ENCODE measurements at regions not wholly inside any gene's neighbourhood (a gene's known extent, or its start where the extent isn't known, plus 50 kb on each side); places are given as distances from the start of the nearest gene placed in this dataset.

GRCh38 chr13:56718791-56719190, 421.9 kb upstream of the PRR20A start:
- Histone ChIP-seq H3K36me3 (ENCODE audit: control insufficient read depth in 1 of 2, insufficient read depth in 2 of 2, low read length in 2 of 2) (no peaks in the 10 kb centered on the region), H4K91ac (ENCODE audit: low read depth, low read length) (no peak overlapping the region), H2BK12ac (ENCODE audit: low read length) (no peak overlapping the region), H2AK5ac (ENCODE audit: low read length) (no peak overlapping the region), H2AFZ (ENCODE audit: insufficient read depth, low read length, poor library complexity) (no peak overlapping the region), H4K8ac (ENCODE audit: low read depth, low read length) (no peak overlapping the region), H3K4me2 (ENCODE audit: low read length) (no peak overlapping the region), H3K23ac (ENCODE audit: low read length) (no peak overlapping the region), H4K12ac (ENCODE audit: low read depth, low read length) (no peak overlapping the region), H3K18ac (ENCODE audit: low read length) (no peak overlapping the region), H3K27me3 (ENCODE audit: insufficient read depth, low read length) (no peaks in the 10 kb centered on the region), H3K79me2 (ENCODE audit: control insufficient read depth, insufficient read depth, low read length, poor library complexity) (no peaks in the 10 kb centered on the region), H3K4me1 (ENCODE audit: control insufficient read depth in 1 of 2, insufficient read depth in 2 of 2, low read length in 2 of 2) (no peaks in the 10 kb centered on the region), H3K9me3 (ENCODE audit: insufficient read depth, low read depth, low read length) (no peaks in the 10 kb centered on the region), H3K79me1 (ENCODE audit: low read length) (no peaks in the 10 kb centered on the region), H3K14ac (ENCODE audit: low read length) (no peak overlapping the region), H3K4me3 (ENCODE audit: low read depth, low read length) (no peak overlapping the region), H3K4ac (ENCODE audit: low read depth, low read length) (no peak overlapping the region), H3K9ac (ENCODE audit: low read length) (no peak overlapping the region), H2BK120ac (ENCODE audit: insufficient read depth, low read length, poor library complexity) (no peak overlapping the region), H2BK5ac (ENCODE audit: low read depth, low read length, poor library complexity) (no peak overlapping the region), H3K27ac (ENCODE audit: low read depth, low read length) (no peak overlapping the region)
- WGBS (ENCODE audit: extremely low coverage, insufficient coverage, insufficient read length) = no CpG with 5 or more reads among the region's 1 CpG
- DNase-seq = peak in 1 of 2 donors; percentile 7

- no peak overlapping the region for H4K12ac ChIP-seq (ENCODE audit: low read depth, low read length)
- H4K91ac ChIP-seq (ENCODE audit: low read depth, low read length) = no peak overlapping the region
- H2BK120ac ChIP-seq (ENCODE audit: insufficient read depth, low read length, poor library complexity) = no peak overlapping the region
- no peak overlapping the region for H3K9ac ChIP-seq (ENCODE audit: low read length)
- H3K14ac ChIP-seq (ENCODE audit: low read length) = no peak overlapping the region
- H2AFZ ChIP-seq (ENCODE audit: insufficient read depth, low read length, poor library complexity) = no peak overlapping the region
- no CpG with 5 or more reads among the region's 1 CpG for WGBS (ENCODE audit: extremely low coverage, insufficient coverage, insufficient read length)
- no peak overlapping the region for H2BK12ac ChIP-seq (ENCODE audit: low read length)
- no peaks in the 10 kb centered on the region for H3K36me3 ChIP-seq (ENCODE audit: control insufficient read depth in 1 of 2, insufficient read depth in 2 of 2, low read length in 2 of 2)
- no peak overlapping the region for H3K27ac ChIP-seq (ENCODE audit: low read depth, low read length)
- no peaks in the 10 kb centered on the region for H3K9me3 ChIP-seq (ENCODE audit: insufficient read depth, low read depth, low read length)
- no peaks in the 10 kb centered on the region for H3K4me1 ChIP-seq (ENCODE audit: control insufficient read depth in 1 of 2, insufficient read depth in 2 of 2, low read length in 2 of 2)
- no peak overlapping the region for H3K18ac ChIP-seq (ENCODE audit: low read length)
- no peak overlapping the region for H3K4me2 ChIP-seq (ENCODE audit: low read length)
- no peaks in the 10 kb centered on the region for H3K79me2 ChIP-seq (ENCODE audit: control insufficient read depth, insufficient read depth, low read length, poor library complexity)
- peak; percentile 21 to 59 for DNase-seq
- no peak overlapping the region for H4K8ac ChIP-seq (ENCODE audit: low read depth, low read length)
- H3K4ac ChIP-seq (ENCODE audit: low read depth, low read length) = no peak overlapping the region
- no peak overlapping the region for H3K4me3 ChIP-seq (ENCODE audit: low read depth, low read length)
- H2AK5ac ChIP-seq (ENCODE audit: low read length) = no peak overlapping the region
- H3K27me3 ChIP-seq (ENCODE audit: insufficient read depth, low read length) = no peaks in the 10 kb centered on the region
- H2BK5ac ChIP-seq (ENCODE audit: low read depth, low read length, poor library complexity) = no peak overlapping the region
- H3K23ac ChIP-seq (ENCODE audit: low read length) = no peak overlapping the region
- no peaks in the 10 kb centered on the region for H3K79me1 ChIP-seq (ENCODE audit: low read length)
Observed at GRCh38 chr13:56720841-56721240, 419.9 kb upstream of the PRR20A start.

- Histone ChIP-seq H3K9ac (ENCODE audit: low read length) (no peak overlapping the region), H3K4me1 (ENCODE audit: control insufficient read depth in 1 of 2, insufficient read depth in 2 of 2, low read length in 2 of 2) (no peaks in the 10 kb centered on the region), H4K8ac (ENCODE audit: low read depth, low read length) (no peak overlapping the region), H3K14ac (ENCODE audit: low read length) (no peak overlapping the region), H3K36me3 (ENCODE audit: control insufficient read depth in 1 of 2, insufficient read depth in 2 of 2, low read length in 2 of 2) (no peaks in the 10 kb centered on the region), H3K4me2 (ENCODE audit: low read length) (no peak overlapping the region), H3K18ac (ENCODE audit: low read length) (no peak overlapping the region), H3K79me2 (ENCODE audit: control insufficient read depth, insufficient read depth, low read length, poor library complexity) (no peaks in the 10 kb centered on the region), H2BK12ac (ENCODE audit: low read length) (no peak overlapping the region), H3K4me3 (ENCODE audit: low read depth, low read length) (no peak overlapping the region), H2AK5ac (ENCODE audit: low read length) (no peak overlapping the region), H2AFZ (ENCODE audit: insufficient read depth, low read length, poor library complexity) (no peak overlapping the region), H2BK120ac (ENCODE audit: insufficient read depth, low read length, poor library complexity) (no peak overlapping the region), H4K12ac (ENCODE audit: low read depth, low read length) (no peak overlapping the region), H3K27ac (ENCODE audit: low read depth, low read length) (no peak overlapping the region), H3K4ac (ENCODE audit: low read depth, low read length) (no peak overlapping the region), H3K23ac (ENCODE audit: low read length) (no peak overlapping the region), H3K27me3 (ENCODE audit: insufficient read depth, low read length) (no peaks in the 10 kb centered on the region), H3K79me1 (ENCODE audit: low read length) (no peaks in the 10 kb centered on the region), H4K91ac (ENCODE audit: low read depth, low read length) (no peak overlapping the region), H3K9me3 (ENCODE audit: insufficient read depth, low read depth, low read length) (no peaks in the 10 kb centered on the region), H2BK5ac (ENCODE audit: low read depth, low read length, poor library complexity) (no peak overlapping the region)
- WGBS (ENCODE audit: extremely low coverage, insufficient coverage, insufficient read length) = no CpG with 5 or more reads among the region's 35 CpGs
- peak; percentile 29 to 47 for DNase-seq
Observed at GRCh38 chr13:56735537-56735942, 405.2 kb upstream of the PRR20A start.

GRCh38 chr13:56736966-56737365, 403.8 kb upstream of the PRR20A start:
- Histone ChIP-seq H3K9ac (ENCODE audit: low read length) (no peak overlapping the region), H3K4me1 (ENCODE audit: control insufficient read depth in 1 of 2, insufficient read depth in 2 of 2, low read length in 2 of 2) (no peaks in the 10 kb centered on the region), H2AFZ (ENCODE audit: insufficient read depth, low read length, poor library complexity) (no peak overlapping the region), H3K79me1 (ENCODE audit: low read length) (no peaks in the 10 kb centered on the region), H3K27me3 (ENCODE audit: insufficient read depth, low read length) (no peaks in the 10 kb centered on the region), H3K4ac (ENCODE audit: low read depth, low read length) (no peak overlapping the region), H3K4me3 (ENCODE audit: low read depth, low read length) (no peak overlapping the region), H2BK5ac (ENCODE audit: low read depth, low read length, poor library complexity) (no peak overlapping the region), H3K14ac (ENCODE audit: low read length) (no peak overlapping the region), H3K23ac (ENCODE audit: low read length) (no peak overlapping the region), H3K9me3 (ENCODE audit: insufficient read depth, low read depth, low read length) (no peaks in the 10 kb centered on the region), H3K27ac (ENCODE audit: low read depth, low read length) (no peak overlapping the region), H2AK5ac (ENCODE audit: low read length) (no peak overlapping the region), H2BK120ac (ENCODE audit: insufficient read depth, low read length, poor library complexity) (no peak overlapping the region), H3K4me2 (ENCODE audit: low read length) (no peak overlapping the region), H4K12ac (ENCODE audit: low read depth, low read length) (no peak overlapping the region), H3K36me3 (ENCODE audit: control insufficient read depth in 1 of 2, insufficient read depth in 2 of 2, low read length in 2 of 2) (no peaks in the 10 kb centered on the region), H3K18ac (ENCODE audit: low read length) (no peak overlapping the region), H2BK12ac (ENCODE audit: low read length) (no peak overlapping the region), H4K8ac (ENCODE audit: low read depth, low read length) (no peak overlapping the region), H3K79me2 (ENCODE audit: control insufficient read depth, insufficient read depth, low read length, poor library complexity) (no peaks in the 10 kb centered on the region), H4K91ac (ENCODE audit: low read depth, low read length) (no peak overlapping the region)
- WGBS (ENCODE audit: extremely low coverage, insufficient coverage, insufficient read length) = no CpG with 5 or more reads among the region's 1 CpG
- DNase-seq = no peak
